ENCODE measurements at regions not wholly inside any gene's neighbourhood (a gene's known extent, or its start where the extent isn't known, plus 50 kb on each side); places are given as distances from the start of the nearest gene placed in this dataset.

- TF ChIP-seq, protein P1, sequence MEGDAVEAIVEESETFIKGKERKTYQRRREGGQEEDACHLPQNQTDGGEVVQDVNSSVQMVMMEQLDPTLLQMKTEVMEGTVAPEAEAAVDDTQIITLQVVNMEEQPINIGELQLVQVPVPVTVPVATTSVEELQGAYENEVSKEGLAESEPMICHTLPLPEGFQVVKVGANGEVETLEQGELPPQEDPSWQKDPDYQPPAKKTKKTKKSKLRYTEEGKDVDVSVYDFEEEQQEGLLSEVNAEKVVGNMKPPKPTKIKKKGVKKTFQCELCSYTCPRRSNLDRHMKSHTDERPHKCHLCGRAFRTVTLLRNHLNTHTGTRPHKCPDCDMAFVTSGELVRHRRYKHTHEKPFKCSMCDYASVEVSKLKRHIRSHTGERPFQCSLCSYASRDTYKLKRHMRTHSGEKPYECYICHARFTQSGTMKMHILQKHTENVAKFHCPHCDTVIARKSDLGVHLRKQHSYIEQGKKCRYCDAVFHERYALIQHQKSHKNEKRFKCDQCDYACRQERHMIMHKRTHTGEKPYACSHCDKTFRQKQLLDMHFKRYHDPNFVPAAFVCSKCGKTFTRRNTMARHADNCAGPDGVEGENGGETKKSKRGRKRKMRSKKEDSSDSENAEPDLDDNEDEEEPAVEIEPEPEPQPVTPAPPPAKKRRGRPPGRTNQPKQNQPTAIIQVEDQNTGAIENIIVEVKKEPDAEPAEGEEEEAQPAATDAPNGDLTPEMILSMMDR (IDR thresholded peaks at IDR 0.05; ENCODE audit: borderline replicate concordance, extremely low read depth, low read length, poor library complexity, severe bottlenecking) = no peak
- no peak for TF ChIP-seq EZH2 (IDR thresholded peaks at IDR 0.05; ENCODE audit: borderline replicate concordance, low read depth, low read length, severe bottlenecking)
Measured at GRCh38 chr5:12230659-12231058, 326.4 kb upstream of the CTNND2 start.
